LNCAP (cell line): ENCODE measurements at regions not wholly inside any gene's neighbourhood (a gene's known extent, or its start where the extent isn't known, plus 50 kb on each side); places are given as distances from the start of the nearest gene placed in this dataset.
A peak's percentile ranks its signal among the peaks of the same experiment; 100 is the strongest.

Experiments used
- TF ChIP-seq, protein P1 (sequence below): fragments of 450-650 bp; IDR thresholded peaks from 2 replicates; pipeline ENCODE4 v1.5.1; 2017; ENCODE audit warnings: mild to moderate bottlenecking

DNA sequence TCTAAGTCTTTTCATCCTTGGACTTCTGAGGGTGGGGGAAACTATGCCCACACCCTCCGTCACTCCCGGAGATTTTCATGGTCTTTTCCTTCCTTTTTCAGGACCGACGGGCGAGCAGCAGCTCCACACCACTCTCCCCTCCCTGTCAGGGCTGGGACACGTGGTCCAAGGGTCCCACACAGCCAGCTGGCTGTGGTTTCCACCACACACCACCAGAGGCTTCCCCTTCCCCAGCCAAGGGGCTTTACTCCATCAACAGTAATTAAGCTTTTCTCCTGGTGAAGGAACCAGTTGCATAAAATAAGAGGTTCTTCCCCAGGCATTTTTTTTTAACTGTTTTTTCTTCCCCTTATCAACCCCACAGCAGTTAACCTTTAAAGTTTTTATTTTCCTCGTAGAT lies 453.9 kb downstream of the GPAT3 start:
- TF ChIP-seq, protein P1, sequence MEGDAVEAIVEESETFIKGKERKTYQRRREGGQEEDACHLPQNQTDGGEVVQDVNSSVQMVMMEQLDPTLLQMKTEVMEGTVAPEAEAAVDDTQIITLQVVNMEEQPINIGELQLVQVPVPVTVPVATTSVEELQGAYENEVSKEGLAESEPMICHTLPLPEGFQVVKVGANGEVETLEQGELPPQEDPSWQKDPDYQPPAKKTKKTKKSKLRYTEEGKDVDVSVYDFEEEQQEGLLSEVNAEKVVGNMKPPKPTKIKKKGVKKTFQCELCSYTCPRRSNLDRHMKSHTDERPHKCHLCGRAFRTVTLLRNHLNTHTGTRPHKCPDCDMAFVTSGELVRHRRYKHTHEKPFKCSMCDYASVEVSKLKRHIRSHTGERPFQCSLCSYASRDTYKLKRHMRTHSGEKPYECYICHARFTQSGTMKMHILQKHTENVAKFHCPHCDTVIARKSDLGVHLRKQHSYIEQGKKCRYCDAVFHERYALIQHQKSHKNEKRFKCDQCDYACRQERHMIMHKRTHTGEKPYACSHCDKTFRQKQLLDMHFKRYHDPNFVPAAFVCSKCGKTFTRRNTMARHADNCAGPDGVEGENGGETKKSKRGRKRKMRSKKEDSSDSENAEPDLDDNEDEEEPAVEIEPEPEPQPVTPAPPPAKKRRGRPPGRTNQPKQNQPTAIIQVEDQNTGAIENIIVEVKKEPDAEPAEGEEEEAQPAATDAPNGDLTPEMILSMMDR = no peak

DNA sequence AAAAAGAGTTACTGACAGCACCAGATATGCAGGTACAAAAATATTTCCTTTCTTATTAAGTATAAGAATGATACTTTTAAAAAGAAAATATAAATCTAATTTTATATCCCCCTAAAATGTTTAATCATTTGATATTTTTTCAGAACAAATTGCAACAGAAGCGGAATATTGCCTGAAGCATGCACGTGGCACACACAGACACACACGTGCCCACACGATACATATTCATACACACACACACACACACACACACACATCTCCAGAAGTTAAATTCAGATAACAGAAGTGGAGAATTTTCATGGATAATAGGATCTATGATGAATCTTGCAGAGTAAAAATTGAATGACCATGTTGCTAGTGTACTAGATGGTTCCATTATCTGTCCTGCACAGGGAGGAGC lies 445.2 kb downstream of the GPAT3 start:
- TF ChIP-seq, protein P1 = no peak

DNA sequence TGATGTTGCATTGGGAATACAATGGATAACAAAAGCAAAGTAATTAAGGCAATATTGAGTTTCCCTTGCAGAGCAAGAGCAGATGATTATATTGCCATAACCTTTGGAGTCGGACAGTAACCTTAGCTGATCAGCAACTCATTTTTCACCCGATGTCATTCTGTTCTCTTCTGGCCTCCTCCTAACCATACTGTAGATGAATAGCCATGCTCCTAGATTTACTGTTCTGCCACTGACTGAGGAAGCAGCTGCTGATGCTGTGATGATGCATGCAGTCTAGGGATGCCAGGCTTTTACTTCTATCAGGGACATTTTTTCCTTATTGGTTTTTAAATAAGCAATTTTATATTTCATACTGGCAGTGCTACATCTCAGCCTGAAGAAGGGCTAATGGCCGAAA lies 443.9 kb downstream of the GPAT3 start:
- TF ChIP-seq, protein P1 = no peak

DNA sequence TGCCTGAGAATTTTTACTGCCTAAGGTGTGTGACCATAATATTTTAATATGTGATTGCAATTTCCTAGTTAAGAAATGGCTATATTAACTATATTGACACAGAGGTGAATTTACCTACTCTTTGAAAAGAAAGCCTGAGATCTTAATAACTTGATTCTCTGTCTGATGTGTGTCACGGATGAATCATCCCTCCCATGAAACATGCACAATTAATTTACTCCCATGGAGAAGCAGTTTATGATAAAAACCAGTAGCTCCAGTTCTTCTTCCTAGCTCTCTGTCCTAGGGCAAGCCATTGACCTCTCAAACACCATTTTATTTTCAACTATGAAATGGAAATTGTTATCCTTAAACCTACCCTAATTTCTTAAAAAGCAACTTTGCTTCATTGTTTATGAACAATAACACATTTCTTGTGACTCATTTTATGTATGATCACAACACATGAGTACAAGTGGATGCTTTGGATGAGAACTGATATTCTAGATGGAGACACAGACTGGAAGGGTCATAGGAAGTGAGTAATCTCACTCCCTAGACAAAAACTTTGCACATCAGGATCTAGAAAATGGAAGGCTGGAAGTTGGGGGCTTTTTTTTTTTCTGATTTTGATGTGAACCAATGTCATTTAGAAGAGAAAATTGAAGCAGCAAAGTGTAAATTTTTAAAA lies 438.3 kb downstream of the GPAT3 start:
- TF ChIP-seq, protein P1 = no peak

DNA sequence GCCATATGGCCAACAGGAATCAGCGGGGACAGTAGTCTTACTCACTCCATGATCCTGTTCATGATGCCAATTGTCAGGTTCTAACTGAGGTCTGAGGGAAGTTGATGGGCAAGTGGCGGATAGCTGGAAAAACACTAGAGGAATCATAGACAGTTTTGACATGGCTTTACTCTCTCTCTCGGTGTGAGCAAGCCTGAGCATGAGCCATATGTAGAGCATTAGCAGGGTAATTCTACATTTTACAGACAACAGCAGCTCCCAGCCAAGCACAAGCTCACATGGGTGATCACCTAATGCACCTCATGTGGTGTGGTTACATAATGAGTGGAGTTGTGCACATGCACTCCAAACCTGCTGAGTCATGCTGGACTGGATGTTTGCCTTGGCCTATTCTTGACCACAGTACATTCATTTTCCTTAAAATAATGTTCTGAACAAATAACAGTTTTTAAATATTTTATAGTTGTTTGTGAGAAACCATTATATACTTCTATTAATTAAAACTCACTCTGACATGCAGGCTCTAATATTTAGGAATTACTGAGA lies 429.2 kb downstream of the GPAT3 start:
- TF ChIP-seq, protein P1 = no peak

DNA sequence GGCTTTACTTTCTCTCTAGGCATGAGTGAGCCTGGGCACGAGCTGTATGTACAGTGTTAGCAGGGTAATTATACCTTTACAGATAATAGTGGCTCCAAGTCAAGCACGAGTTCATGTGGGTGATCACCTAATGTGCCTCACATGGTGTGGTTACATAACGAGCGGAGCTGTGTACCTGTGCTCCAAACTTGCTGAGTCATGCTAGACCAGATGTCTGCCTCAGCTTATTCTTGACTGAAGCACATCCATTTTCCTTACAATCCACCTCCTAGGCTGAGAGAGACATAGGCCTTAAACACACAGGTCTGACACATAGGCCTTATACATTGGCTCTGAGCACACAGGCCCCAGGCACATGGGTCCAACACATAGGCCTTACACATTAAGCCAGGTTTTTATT lies 426.6 kb downstream of the GPAT3 start:
- TF ChIP-seq, protein P1 = no peak

DNA sequence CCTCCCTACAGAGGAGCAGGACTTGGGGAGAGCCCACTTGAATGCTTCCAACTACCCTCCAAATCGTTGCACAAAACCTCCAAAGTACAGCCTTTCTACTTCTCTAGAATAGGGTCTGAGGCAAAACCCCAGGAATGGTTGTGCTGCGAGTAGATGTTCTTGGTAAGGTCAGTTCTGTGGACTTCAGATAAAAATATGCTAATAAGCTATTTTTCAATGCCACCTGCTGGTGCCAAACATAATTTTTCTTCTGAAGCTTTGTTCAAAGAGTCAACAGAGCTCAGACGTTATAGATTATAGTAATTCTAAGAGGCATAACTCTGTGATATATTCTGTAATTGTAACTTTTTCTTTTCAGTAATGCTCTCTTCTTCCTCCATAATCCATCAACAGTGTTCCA lies 425.7 kb downstream of the GPAT3 start:
- TF ChIP-seq, protein P1 = peak; percentile 34; the same call in 1 of the 2 replicates
